IPS DF 4.7 (cell line): ENCODE measurements at regions not wholly inside any gene's neighbourhood (a gene's known extent, or its start where the extent isn't known, plus 50 kb on each side); places are given as distances from the start of the nearest gene placed in this dataset.

Experiments used
- DNase-seq: peaks from one replicate; pipeline ENCODE4 v3.0.0-alpha.2; 2013; ENCODE audit warnings: low spot score; ENCODE audit errors: extremely low read depth

- DNase-seq: no peak
These were observed 130.3 kb upstream of the MAGI3 start for GRCh38 chr1:113259988-113260387.

GRCh38 chr1:113265196-113265595, 125.1 kb upstream of the MAGI3 start:
- DNase-seq: no peak

GRCh38 chr1:113266788-113267187, 123.5 kb upstream of the MAGI3 start:
- DNase-seq: no peak

GRCh38 chr1:113269168-113269963, 120.9 kb upstream of the MAGI3 start:
- no peak for DNase-seq

- no peak for DNase-seq
These were observed 119.3 kb upstream of the MAGI3 start for GRCh38 chr1:113271039-113271438.

- no peak for DNase-seq
These were observed 115.2 kb upstream of the MAGI3 start for GRCh38 chr1:113275083-113275482.

GRCh38 chr1:113275691-113276090, 114.6 kb upstream of the MAGI3 start:
- DNase-seq: no peak

GRCh38 chr1:113276507-113276906, 113.8 kb upstream of the MAGI3 start:
- no peak for DNase-seq

- no peak for DNase-seq
These were observed 111.9 kb upstream of the MAGI3 start for GRCh38 chr1:113278371-113278770.

GRCh38 chr1:113278777-113279176, 111.5 kb upstream of the MAGI3 start:
- no peak for DNase-seq

- DNase-seq: no peak
These were observed 110.4 kb upstream of the MAGI3 start for GRCh38 chr1:113279776-113280391.

- no peak for DNase-seq
These were observed 109.7 kb upstream of the MAGI3 start for GRCh38 chr1:113280581-113280980.

GRCh38 chr1:113281550-113281949, 108.8 kb upstream of the MAGI3 start:
- DNase-seq: no peak

GRCh38 chr1:113282008-113282892, 108.1 kb upstream of the MAGI3 start:
- no peak for DNase-seq

- no peak for DNase-seq
These were observed 107.4 kb upstream of the MAGI3 start for GRCh38 chr1:113282893-113283285.

- DNase-seq: no peak
These were observed 106.4 kb upstream of the MAGI3 start for GRCh38 chr1:113283914-113284313.

- DNase-seq: no peak
These were observed 104.2 kb upstream of the MAGI3 start for GRCh38 chr1:113286156-113286555.

GRCh38 chr1:113291777-113292602, 98.3 kb upstream of the MAGI3 start:
- DNase-seq: no peak

- DNase-seq: no peak
These were observed 97.6 kb upstream of the MAGI3 start for GRCh38 chr1:113292603-113293255.

- DNase-seq: no peak
These were observed 97.1 kb upstream of the MAGI3 start for GRCh38 chr1:113293256-113293626.

- no peak for DNase-seq
These were observed 92.6 kb upstream of the MAGI3 start for GRCh38 chr1:113297749-113298148.
